K562 (cell line): ENCODE measurements at regions not wholly inside any gene's neighbourhood (a gene's known extent, or its start where the extent isn't known, plus 50 kb on each side); places are given as distances from the start of the nearest gene placed in this dataset.

Experiments
- ARID2 ChIP-seq: fragments of 450-650 bp; IDR thresholded peaks from 2 replicates; pipeline ENCODE4 v1.6.1; 2017; ENCODE audit warnings: antibody characterized with exemption, mild to moderate bottlenecking
- HMGXB4 ChIP-seq: sonication (generic); formaldehyde crosslinking; IDR thresholded peaks from 2 replicates; pipeline ENCODE4 v1.8.1; 2023; ENCODE audit warnings: mild to moderate bottlenecking, missing genetic modification reagents
- PML ChIP-seq: IDR thresholded peaks from 2 replicates; pipeline ENCODE4 v1.6.1; 2012; ENCODE audit warnings: low read length, inconsistent platforms
- ZBTB7A ChIP-seq: IDR thresholded peaks from 2 replicates; pipeline ENCODE4 v1.6.1; 2011; ENCODE audit warnings: low read depth, mild to moderate bottlenecking, low read length, moderate library complexity, borderline replicate concordance; ENCODE audit not compliant: control insufficient read depth
- TF ChIP-seq, protein P1 (sequence below), 3 experiments: IDR thresholded peaks in 2 of 3; conservative IDR thresholded peaks in 1 of 3; 2 replicates each; pipeline ENCODE4 v1.5.1; 2011 to 2012; ENCODE audit warnings: low read length in 3 of 3, mild to moderate bottlenecking in 3 of 3, control low read depth in 2 of 3, improper control_type of control experiment in 1 of 3, inconsistent platforms in 1 of 3, low read depth in 1 of 3, mixed read lengths in 1 of 3, moderate library complexity in 1 of 3; ENCODE audit not compliant: insufficient read depth in 2 of 3

DNA sequence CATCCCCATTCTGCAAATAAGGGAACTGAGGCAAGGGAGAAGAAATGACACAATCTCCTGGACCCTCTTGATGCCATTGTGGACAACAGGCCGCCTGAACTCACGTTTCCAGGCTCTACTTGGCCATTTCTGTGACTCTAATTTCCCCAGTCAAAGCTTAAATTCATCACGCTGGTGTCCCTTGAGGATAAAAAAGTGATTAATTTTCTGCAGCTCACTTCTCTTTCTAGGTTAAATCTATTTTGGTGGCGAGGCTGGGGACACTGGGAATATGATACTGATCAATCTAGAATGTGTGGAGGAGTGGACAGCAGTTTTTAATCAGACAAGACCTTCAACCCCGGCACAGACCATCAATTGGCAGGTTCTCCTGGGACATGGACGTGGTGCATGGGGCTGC lies 168.2 kb upstream of the SULF2 start:
- TF ChIP-seq ARID2, result no peak
- TF ChIP-seq ZBTB7A, result no peak
- no peak for TF ChIP-seq PML
- TF ChIP-seq, protein P1, sequence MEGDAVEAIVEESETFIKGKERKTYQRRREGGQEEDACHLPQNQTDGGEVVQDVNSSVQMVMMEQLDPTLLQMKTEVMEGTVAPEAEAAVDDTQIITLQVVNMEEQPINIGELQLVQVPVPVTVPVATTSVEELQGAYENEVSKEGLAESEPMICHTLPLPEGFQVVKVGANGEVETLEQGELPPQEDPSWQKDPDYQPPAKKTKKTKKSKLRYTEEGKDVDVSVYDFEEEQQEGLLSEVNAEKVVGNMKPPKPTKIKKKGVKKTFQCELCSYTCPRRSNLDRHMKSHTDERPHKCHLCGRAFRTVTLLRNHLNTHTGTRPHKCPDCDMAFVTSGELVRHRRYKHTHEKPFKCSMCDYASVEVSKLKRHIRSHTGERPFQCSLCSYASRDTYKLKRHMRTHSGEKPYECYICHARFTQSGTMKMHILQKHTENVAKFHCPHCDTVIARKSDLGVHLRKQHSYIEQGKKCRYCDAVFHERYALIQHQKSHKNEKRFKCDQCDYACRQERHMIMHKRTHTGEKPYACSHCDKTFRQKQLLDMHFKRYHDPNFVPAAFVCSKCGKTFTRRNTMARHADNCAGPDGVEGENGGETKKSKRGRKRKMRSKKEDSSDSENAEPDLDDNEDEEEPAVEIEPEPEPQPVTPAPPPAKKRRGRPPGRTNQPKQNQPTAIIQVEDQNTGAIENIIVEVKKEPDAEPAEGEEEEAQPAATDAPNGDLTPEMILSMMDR (IDR thresholded peaks at IDR 0.05 in 2 of 3, conservative IDR thresholded peaks at IDR 0.05 in 1 of 3; ENCODE audit: insufficient read depth in 2 of 3, low read depth in 1 of 3, low read length in 3 of 3), result no peak
- no peak for TF ChIP-seq HMGXB4
